Ectodermal cell (in vitro differentiated cells): ENCODE measurements at regions not wholly inside any gene's neighbourhood (a gene's known extent, or its start where the extent isn't known, plus 50 kb on each side); places are given as distances from the start of the nearest gene placed in this dataset.
A peak's percentile ranks its signal among the peaks of the same experiment; 100 is the strongest.

Experiments used
- H3K27ac ChIP-seq: 2 replicates; pipeline ENCODE4 v1.7.0; 2013; ENCODE audit warnings: mild to moderate bottlenecking, low read depth, low read length; ENCODE audit not compliant: insufficient read depth, poor library complexity, severe bottlenecking
- H3K27me3 ChIP-seq: 2 replicates; pipeline ENCODE4 v1.7.0; 2013; ENCODE audit warnings: mild to moderate bottlenecking, low read length; ENCODE audit not compliant: insufficient read depth, control insufficient read depth, poor library complexity, severe bottlenecking
- H3K36me3 ChIP-seq: one replicate; pipeline ENCODE4 v1.7.0; 2013; ENCODE audit warnings: low read length; ENCODE audit not compliant: control insufficient read depth, insufficient read depth
- H3K4me1 ChIP-seq: one replicate; pipeline ENCODE4 v1.7.0; 2013; ENCODE audit warnings: low read length; ENCODE audit not compliant: control insufficient read depth, insufficient read depth
- H3K4me3 ChIP-seq: 2 replicates; pipeline ENCODE4 v1.7.0; 2013; ENCODE audit warnings: low read depth, low read length, control low read depth; ENCODE audit not compliant: insufficient read depth
- H3K9me3 ChIP-seq: 2 replicates; pipeline ENCODE4 v1.7.0; 2013; ENCODE audit warnings: mild to moderate bottlenecking, low read length, moderate library complexity; ENCODE audit not compliant: control insufficient read depth
- WGBS, 2 experiments: methylation state at CpG; one replicate each; pipeline ENCODE4 v1.1.7; 2013; ENCODE audit warnings: missing lambda C conversion rate in 2 of 2; 5-methylcytosine and 5-hydroxymethylcytosine counted together

DNA sequence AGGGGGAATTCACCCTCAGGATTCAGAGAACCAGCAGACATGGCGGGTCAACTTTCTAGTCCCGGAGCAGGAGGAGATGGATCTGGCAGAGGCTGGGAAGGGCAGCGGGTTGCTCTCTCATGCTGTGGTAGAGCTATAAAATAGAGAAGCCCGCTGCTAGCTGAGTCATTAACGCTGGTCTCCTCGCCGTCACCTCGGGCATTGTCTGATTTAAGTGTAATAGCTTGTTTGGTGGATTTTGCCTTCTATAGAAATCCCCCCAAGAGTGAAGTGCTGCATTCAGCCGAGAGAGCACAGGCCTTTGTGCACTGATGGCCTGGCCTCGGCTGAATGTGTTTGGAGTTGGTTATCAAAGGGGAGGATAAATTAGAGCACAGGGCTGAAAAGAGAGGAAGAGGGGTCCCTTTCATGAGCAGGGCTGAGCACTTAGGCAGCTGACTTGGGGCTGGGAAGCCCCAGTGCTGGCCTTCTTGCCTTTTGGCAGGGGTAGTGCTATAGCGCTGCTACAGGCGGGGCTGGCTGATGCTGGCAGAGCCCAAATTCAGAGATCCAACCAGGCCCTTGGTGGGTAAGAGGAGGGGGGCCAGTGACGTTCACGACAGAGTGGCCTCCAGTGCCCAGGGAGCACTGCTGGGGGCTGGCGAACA, 161.1 kb upstream of the CADM1 start:
- H3K27ac ChIP-seq: peak overlapping the region; percentile 51
- H3K9me3 ChIP-seq: no peaks in the 10 kb centered on the region
- 44 to 45% methylated on average over 15 of the region's 15 CpGs for WGBS, 2 experiments
- H3K4me3 ChIP-seq: no peak overlapping the region
- H3K27me3 ChIP-seq: peaks cover 8% of the 10 kb centered on the region
- no peaks in the 10 kb centered on the region for H3K36me3 ChIP-seq
- peaks cover 26% of the 10 kb centered on the region for H3K4me1 ChIP-seq

DNA sequence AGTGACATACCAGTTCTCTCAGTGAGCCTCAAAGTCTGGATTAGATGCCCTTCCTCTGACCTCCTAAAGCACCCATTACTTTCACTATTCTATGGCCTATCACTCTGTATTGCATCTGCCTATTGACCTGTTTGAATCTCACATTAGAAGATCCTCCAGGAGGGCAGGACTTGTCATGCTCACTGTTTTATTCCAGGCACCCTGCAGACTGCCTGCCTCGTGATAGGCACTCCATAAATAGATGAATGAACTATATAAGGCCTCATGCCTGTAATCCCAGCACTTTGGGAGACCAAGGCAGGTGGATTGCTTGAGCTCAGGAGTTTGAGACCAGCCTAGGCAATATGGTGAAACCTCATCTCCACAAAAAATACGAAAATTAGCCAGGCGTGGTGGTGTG, 160.1 kb upstream of the CADM1 start:
- H3K4me3 ChIP-seq: no peak overlapping the region
- no peak overlapping the region for H3K27ac ChIP-seq
- H3K4me1 ChIP-seq: peaks cover 30% of the 10 kb centered on the region
- WGBS, 2 experiments: 90 to 92% methylated on average over 3 of the region's 3 CpGs
- no peaks in the 10 kb centered on the region for H3K9me3 ChIP-seq
- peaks cover 18% of the 10 kb centered on the region for H3K27me3 ChIP-seq
- H3K36me3 ChIP-seq: no peaks in the 10 kb centered on the region

DNA sequence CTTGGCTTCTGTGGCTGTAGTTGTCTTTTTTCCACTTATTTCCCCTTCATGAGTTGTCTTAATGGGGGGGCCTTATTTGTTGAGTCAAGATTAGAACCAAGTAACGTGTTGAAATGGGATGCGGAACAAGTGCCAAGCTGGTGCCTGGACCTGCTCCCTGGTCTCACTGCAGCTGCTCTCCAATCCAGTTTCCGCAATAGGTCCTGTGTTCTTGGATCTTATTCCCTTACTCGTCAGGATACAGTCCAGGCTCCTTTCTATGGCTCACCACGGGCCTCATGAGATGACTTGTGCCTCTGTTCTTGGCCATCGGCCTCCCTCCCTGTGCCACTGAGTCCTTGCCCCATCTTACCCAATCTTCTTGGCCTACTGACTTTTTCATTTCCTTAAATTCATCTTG, 159.6 kb upstream of the CADM1 start:
- peaks cover 23% of the 10 kb centered on the region for H3K27me3 ChIP-seq
- no peaks in the 10 kb centered on the region for H3K9me3 ChIP-seq
- H3K27ac ChIP-seq: no peak overlapping the region
- H3K4me3 ChIP-seq: no peak overlapping the region
- H3K4me1 ChIP-seq: peaks cover 35% of the 10 kb centered on the region
- WGBS, 2 experiments: 89 to 94% methylated on average over 6 of the region's 6 CpGs
- H3K36me3 ChIP-seq: no peaks in the 10 kb centered on the region

DNA sequence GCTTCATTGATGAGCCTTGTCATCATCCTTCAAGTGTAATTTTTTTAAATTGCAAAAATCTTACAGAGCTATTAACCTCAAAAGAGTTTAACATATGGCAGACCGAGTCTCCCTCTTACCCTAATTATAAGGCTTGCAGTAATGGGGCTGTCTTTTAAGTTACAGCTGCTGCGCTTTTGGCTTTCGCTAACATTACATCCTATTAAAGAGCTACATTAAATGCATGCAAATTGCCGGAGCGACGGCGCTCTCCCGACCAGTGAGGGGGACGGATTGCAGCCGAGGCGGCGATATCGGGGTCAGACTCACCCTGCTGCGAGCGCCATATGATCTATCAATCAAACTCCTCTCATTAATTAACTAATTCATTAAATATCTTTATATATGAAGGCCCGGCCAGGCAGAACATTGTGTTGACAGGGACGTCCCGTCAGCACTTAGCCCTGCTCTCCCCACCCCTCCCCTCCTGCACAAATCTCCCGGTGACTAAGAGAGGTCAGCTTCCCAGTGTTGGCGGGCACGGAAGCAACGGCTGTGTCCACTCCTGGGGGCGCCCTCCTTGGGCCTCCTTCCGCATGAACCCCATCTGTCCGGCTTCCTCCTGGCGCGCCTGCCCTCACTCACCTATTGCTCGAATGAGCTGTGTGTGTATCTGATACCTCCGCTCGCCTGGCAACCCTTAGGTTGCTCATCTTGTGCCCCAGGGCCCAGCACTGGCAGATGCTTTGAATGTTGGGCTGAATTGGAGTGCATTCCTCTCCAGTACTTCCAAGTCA, 156.0 kb upstream of the CADM1 start:
- H3K36me3 ChIP-seq: no peaks in the 10 kb centered on the region
- H3K4me1 ChIP-seq: peaks cover 24% of the 10 kb centered on the region
- H3K27ac ChIP-seq: no peak overlapping the region
- H3K4me3 ChIP-seq: peak overlapping the region; percentile 40
- no peaks in the 10 kb centered on the region for H3K9me3 ChIP-seq
- WGBS, 2 experiments: 11 to 14% methylated on average over 30 of the region's 30 CpGs
- peaks cover 30% of the 10 kb centered on the region for H3K27me3 ChIP-seq

DNA sequence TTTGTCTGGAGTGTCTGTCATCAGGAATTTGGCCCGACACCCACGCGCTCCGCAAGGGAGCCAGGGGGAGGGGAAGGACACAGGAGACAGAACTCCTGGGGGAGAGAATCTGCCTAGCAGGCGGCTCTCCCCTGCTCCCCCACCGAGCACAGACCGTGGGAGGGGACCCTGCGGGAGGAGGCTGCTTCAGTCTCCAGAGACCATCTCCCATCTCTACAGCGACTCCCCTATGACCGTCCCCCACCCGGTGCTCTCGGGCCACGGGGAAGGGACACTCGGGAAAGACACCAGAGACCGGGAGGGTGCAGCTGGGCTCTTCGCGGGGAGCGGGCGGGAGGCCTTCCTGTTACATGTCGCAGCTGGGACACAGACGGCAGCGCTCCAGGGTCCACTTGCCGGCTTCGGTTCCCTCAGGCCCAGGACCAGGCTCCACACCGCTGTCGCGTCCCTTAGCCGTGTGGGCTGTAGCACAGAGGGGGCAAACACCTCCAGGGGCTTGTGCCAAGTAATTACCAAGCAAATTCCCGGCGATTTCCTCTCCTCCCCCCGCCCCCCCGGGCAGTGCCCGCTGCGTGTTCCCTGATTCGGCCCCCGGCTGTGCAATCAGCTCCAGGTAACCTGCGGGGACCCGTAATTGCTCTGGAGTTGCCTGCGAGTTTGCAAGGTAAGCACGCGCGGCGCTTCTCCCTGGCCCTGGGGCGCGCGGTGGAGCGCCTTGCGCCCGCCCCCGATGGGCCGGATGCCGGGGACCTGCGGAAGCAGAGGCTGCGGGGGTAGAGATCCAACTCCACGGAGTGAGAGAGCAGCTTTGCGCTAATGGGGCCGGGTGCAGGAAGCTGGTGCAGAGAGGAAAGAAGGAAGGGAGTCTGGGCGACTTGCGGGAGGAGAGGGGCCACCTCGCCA, 155.1 kb upstream of the CADM1 start:
- Histone ChIP-seq H3K27me3 (peaks cover 30% of the 10 kb centered on the region), H3K27ac (no peak overlapping the region), H3K4me1 (peaks cover 24% of the 10 kb centered on the region), H3K9me3 (no peaks in the 10 kb centered on the region), H3K4me3 (peak overlapping the region; percentile 40), H3K36me3 (no peaks in the 10 kb centered on the region)
- 2 to 3% methylated on average over 60 of the region's 60 CpGs for WGBS, 2 experiments

DNA sequence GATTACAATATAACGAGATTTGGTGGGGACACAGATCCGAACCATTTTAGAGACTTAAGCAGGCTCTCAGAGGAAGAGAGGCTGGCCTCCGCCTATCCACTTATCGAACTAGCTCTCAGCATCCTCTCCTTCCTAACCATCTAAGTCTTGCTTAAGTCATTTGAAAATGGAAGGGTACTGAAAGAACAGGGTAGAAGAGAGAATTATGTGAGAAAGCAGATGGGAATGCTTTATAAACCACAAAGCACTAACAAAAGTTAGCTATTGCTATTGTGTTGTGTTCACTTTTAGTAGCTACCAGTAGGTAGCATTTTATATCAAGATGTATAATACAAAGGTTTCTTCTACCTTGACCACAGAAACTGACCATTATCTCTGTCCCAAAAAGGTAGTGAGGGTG, 153.4 kb upstream of the CADM1 start:
- no peak overlapping the region for H3K4me3 ChIP-seq
- 84 to 94% methylated on average over 2 to 4 of the region's 4 CpGs for WGBS, 2 experiments
- no peak overlapping the region for H3K27ac ChIP-seq
- H3K36me3 ChIP-seq: no peaks in the 10 kb centered on the region
- H3K27me3 ChIP-seq: peaks cover 30% of the 10 kb centered on the region
- H3K4me1 ChIP-seq: peaks cover 24% of the 10 kb centered on the region
- H3K9me3 ChIP-seq: no peaks in the 10 kb centered on the region

DNA sequence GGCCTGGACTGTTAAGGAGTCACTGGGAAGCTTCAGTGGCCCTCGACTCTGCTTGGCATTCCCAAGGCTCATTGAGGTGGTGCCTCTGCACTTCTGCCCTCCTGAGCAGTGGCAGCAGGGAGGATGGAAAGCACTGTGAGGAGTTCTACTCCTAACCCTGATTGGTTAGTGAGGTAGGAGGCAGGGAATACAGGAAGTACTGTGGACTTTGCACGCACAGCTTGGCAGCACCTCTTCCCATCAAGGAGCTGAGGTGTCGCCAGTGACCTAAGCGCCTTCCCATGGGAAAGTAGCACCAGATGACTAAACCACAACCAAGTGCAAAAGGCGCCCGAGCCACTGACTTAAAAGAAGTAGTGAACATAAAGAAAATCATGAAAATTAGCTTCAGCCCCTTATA, 152.5 kb upstream of the CADM1 start:
- Histone ChIP-seq H3K36me3 (no peaks in the 10 kb centered on the region), H3K4me1 (peaks cover 32% of the 10 kb centered on the region), H3K27ac (no peak overlapping the region), H3K9me3 (no peaks in the 10 kb centered on the region), H3K27me3 (peaks cover 30% of the 10 kb centered on the region), H3K4me3 (no peak overlapping the region)
- 80 to 82% methylated on average over 6 of the region's 6 CpGs for WGBS, 2 experiments

DNA sequence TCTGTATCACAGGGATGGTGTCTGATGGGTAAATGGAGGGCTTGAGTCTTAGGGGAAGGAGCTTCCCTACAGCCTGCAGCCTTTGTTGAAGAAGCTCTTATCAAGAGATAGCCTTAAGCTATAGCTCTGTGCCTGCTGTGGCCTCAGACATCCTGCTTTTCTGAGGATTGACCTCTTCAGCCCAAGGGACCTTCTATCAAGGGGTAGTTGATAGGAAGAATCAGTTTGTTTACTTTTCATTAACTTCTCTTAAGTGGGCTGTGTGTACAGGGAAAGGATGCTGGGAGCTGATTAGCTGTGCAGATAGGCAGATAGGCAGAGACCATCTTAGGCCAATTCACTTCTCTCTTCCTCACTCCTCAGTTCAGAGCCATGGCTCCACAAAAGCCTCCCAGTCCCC, 151.8 kb upstream of the CADM1 start:
- H3K9me3 ChIP-seq: no peaks in the 10 kb centered on the region
- no peak overlapping the region for H3K4me3 ChIP-seq
- H3K36me3 ChIP-seq: no peaks in the 10 kb centered on the region
- H3K27me3 ChIP-seq: peaks cover 30% of the 10 kb centered on the region
- peaks cover 32% of the 10 kb centered on the region for H3K4me1 ChIP-seq
- no peak overlapping the region for H3K27ac ChIP-seq

DNA sequence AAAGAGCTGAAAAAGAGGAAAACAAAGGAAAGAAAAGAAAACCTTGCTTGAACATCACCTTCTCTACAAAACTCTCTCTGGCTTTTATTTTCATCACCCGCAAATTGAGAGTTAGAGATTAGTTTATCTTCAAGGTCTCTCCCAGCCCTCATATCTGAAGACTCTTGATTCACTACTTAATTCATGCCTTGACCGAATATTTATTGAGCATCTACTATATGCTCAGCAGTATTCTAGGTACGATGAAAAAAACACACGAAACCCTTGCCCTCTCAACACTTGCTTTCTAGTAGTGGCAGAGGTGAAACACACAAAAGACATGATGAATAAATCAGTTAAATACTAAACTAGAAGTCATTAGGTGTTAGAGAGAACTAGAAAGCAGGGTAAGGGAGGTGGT, 150.6 kb upstream of the CADM1 start:
- Histone ChIP-seq H3K4me1 (peaks cover 26% of the 10 kb centered on the region), H3K27ac (no peak overlapping the region), H3K9me3 (no peaks in the 10 kb centered on the region), H3K4me3 (no peak overlapping the region), H3K27me3 (peaks cover 17% of the 10 kb centered on the region), H3K36me3 (no peaks in the 10 kb centered on the region)
- WGBS, 2 experiments: 87 to 96% methylated on average over 4 of the region's 4 CpGs

DNA sequence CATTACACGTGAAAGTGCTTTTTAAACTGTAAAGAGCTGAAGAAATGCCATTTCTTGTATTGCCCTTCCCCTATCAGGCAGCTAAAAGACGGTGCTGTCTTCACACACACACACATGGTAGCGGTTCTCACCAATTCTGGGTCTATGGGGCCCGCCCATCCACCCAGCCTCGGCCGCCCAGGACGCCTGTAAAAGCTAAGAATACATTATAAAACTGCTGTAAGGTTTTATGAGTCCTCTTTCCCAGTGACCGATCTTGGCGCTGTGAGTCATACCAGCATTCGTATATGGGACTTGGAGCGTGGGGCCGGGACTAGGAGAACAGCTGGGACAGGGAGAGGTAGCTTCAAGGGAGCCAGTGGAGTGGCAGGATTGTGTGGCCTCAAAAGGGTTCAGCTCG, 149.7 kb upstream of the CADM1 start:
- Histone ChIP-seq H3K27ac (no peak overlapping the region), H3K4me3 (no peak overlapping the region), H3K9me3 (no peaks in the 10 kb centered on the region), H3K27me3 (peaks cover 9% of the 10 kb centered on the region), H3K4me1 (peaks cover 18% of the 10 kb centered on the region), H3K36me3 (no peaks in the 10 kb centered on the region)
- 87 to 88% methylated on average over 13 of the region's 13 CpGs for WGBS, 2 experiments
